ENCODE measurements at regions not wholly inside any gene's neighbourhood (a gene's known extent, or its start where the extent isn't known, plus 50 kb on each side); places are given as distances from the start of the nearest gene placed in this dataset.

GRCh38 chrX:124211312-124211942, 121.0 kb upstream of the TEX13D start:
- TF ChIP-seq POLR2A (IDR thresholded peaks at IDR 0.05; ENCODE audit: borderline replicate concordance, extremely low read depth, insufficient read depth, insufficient read length): no peak
- no peak for TF ChIP-seq REST (IDR thresholded peaks at IDR 0.05; ENCODE audit: low read depth)
- no peak for TF ChIP-seq EZH2 (IDR thresholded peaks at IDR 0.05)
- peak; percentile 22 to 54 (median 48); a peak in 5 of 6 replicates for TF ChIP-seq CTCF (IDR thresholded peaks at IDR 0.05 in 2 of 3, conservative IDR thresholded peaks at IDR 0.05 in 1 of 3; ENCODE audit: borderline replicate concordance in 1 of 3, insufficient read depth in 1 of 3, low read depth in 2 of 3, low read length in 2 of 3)
